Uterus (tissue), 2 donors: ENCODE measurements at regions not wholly inside any gene's neighbourhood (a gene's known extent, or its start where the extent isn't known, plus 50 kb on each side); places are given as distances from the start of the nearest gene placed in this dataset.

Experiments used
- POLR2A ChIP-seq, 2 donors: fragments of 450-650 bp; IDR thresholded peaks; one replicate each; pipeline ENCODE4 v1.6.1; 2016; ENCODE audit warnings: antibody characterized with exemption in 2 of 2, mild to moderate bottlenecking in 1 of 2, moderate library complexity in 1 of 2
- TF ChIP-seq, protein P1 (sequence below), 4 experiments: fragments of 200-600 bp in 2 of 4; fragments of 450-650 bp in 2 of 4; sonication (generic) in 2 of 4; IDR thresholded peaks; one replicate each; pipeline ENCODE4 v1.5.1; 2016 to 2019; ENCODE audit warnings: antibody characterized with exemption in 4 of 4, mild to moderate bottlenecking in 2 of 4, moderate library complexity in 1 of 4

DNA sequence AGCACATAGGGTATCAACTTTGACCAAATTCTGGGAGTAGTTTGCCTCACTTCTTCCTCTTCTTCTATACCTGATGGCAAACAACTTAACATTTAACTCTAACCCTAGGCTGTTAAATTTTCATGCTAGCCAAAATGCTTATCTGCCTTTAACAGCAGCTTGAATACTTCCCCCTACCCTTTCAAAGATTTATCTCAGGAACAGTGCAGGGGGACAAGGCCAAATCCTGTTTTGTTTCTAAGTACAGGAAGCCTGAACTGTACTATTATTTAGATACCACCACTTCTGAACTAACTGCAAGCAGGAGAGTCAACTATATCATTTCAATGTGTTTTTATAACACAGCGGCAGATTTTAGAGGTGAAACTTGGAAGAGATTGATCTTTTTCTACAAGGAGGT lies 104.0 kb upstream of the CNTN6 start:
- TF ChIP-seq, protein P1, sequence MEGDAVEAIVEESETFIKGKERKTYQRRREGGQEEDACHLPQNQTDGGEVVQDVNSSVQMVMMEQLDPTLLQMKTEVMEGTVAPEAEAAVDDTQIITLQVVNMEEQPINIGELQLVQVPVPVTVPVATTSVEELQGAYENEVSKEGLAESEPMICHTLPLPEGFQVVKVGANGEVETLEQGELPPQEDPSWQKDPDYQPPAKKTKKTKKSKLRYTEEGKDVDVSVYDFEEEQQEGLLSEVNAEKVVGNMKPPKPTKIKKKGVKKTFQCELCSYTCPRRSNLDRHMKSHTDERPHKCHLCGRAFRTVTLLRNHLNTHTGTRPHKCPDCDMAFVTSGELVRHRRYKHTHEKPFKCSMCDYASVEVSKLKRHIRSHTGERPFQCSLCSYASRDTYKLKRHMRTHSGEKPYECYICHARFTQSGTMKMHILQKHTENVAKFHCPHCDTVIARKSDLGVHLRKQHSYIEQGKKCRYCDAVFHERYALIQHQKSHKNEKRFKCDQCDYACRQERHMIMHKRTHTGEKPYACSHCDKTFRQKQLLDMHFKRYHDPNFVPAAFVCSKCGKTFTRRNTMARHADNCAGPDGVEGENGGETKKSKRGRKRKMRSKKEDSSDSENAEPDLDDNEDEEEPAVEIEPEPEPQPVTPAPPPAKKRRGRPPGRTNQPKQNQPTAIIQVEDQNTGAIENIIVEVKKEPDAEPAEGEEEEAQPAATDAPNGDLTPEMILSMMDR (IDR thresholded peaks at IDR 0.05) = no peak
- TF ChIP-seq POLR2A (IDR thresholded peaks at IDR 0.05) = no peak
